ENCODE measurements at regions not wholly inside any gene's neighbourhood (a gene's known extent, or its start where the extent isn't known, plus 50 kb on each side); places are given as distances from the start of the nearest gene placed in this dataset.

DNA sequence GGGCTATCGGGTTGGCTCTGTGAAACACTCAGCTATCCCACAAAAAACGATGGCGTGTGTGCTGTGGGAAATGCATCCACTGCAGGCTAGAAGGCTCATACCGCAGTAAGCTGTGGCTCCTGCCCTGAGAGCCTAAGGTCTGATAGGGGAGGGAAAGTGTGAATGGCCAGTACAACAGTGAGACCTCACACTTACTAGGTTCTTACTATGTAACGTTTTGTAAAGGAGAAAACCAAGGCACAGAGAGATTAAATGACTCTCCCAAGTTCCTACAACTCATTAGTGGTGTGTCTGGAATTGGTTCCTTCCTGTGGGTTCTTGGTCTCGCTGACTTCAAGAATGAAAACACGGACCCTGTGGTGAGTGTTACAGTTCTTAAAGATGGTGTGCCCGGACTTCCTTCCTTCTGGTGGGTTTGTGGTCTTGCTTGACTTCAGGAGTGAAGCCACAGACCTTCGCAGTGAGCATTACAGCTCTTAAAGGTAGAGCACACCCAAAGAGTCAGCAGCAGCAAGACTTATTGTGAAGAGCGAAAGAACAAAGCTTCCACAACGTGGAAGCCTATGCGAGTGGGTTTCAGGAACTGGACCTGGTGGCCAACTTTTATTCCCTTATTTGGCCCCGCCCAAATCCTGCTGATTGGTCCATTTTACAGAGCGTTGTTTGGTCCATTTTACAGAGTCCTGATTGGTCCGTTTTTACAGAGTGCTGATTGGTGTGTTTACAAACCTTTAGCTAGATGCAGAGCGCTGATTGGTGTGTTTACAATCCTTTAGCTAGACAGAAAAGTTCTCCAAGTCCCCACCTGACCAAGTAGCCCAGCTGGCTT is 161.7 kb downstream of the POLR2M start:
- no peak overlapping the region for H3K18ac ChIP-seq (ENCODE audit: extremely low read depth, low read length)
- no peak overlapping the region for H3K27ac ChIP-seq (ENCODE audit: low read depth, low read length)
- H3K36me3 ChIP-seq (ENCODE audit: control insufficient read depth in 2 of 4, insufficient read depth in 4 of 4, low read length in 3 of 4), result no peaks in the 10 kb centered on the region
- POLR2A ChIA-PET (ENCODE audit: partially characterized antibody), result no interaction called here
- H3K9me3 ChIP-seq (ENCODE audit: insufficient read depth in 2 of 2, low read depth in 1 of 2, low read length in 1 of 2), result no peaks in the 10 kb centered on the region
- no peak overlapping the region for H2BK12ac ChIP-seq (ENCODE audit: low read depth, low read length)
- no peak overlapping the region for H3K9ac ChIP-seq (replicated peaks in 1 of 4; ENCODE audit: extremely low read depth in 1 of 4, low read depth in 3 of 4, low read length in 3 of 4)
- H2AFZ ChIP-seq (ENCODE audit: low read length), result no peak overlapping the region
- 94% methylated on average over 16 of the region's 16 CpGs; no CpG with 5 or more reads in 1 of the 2 experiments for WGBS, 2 experiments (ENCODE audit: extremely low coverage in 1 of 2, insufficient coverage in 1 of 2, insufficient read length in 1 of 2, insufficient replicate concordance in 2 of 2, low coverage in 1 of 2, low lambda C conversion rate in 2 of 2, missing lambda C conversion rate in 1 of 2)
- no peak overlapping the region for H4K5ac ChIP-seq (ENCODE audit: insufficient read length, low read depth, low read length)
- H3K56ac ChIP-seq (replicated peaks; ENCODE audit: insufficient read length, low read depth, low read length), result no peak overlapping the region
- no peak for FAIRE-seq
- H3K4me1 ChIP-seq (replicated peaks in 1 of 4; ENCODE audit: control insufficient read depth in 3 of 4, insufficient read depth in 4 of 4, low read length in 3 of 4), result no peaks in the 10 kb centered on the region
- no peak overlapping the region for H4K8ac ChIP-seq (ENCODE audit: extremely low read depth, insufficient read depth, low read length)
- no peaks in the 10 kb centered on the region for H3K79me1 ChIP-seq (ENCODE audit: low read depth, low read length)
- no peak overlapping the region for H2BK20ac ChIP-seq (ENCODE audit: low read length)
- no peak overlapping the region for H2BK120ac ChIP-seq (replicated peaks; ENCODE audit: low read depth, low read length)
- H3K4me3 ChIP-seq (ENCODE audit: extremely low read depth in 1 of 4, insufficient read depth in 2 of 4, low read depth in 3 of 4, low read length in 4 of 4), result no peak overlapping the region
- no peaks in the 10 kb centered on the region for H3K23me2 ChIP-seq (ENCODE audit: low read depth, low read length)
- no peak overlapping the region for H2AK5ac ChIP-seq (ENCODE audit: low read depth, low read length)
- no peak overlapping the region for H4K91ac ChIP-seq (replicated peaks; ENCODE audit: insufficient read length, low read length)
- no peak overlapping the region for H3K23ac ChIP-seq (ENCODE audit: insufficient read length)
- no peaks in the 10 kb centered on the region for H3K79me2 ChIP-seq (ENCODE audit: control insufficient read depth in 1 of 2, insufficient read depth in 2 of 2, low read length in 2 of 2)
- no peaks in the 10 kb centered on the region; a peak in 1 of 7 replicates for H3K27me3 ChIP-seq (replicated peaks in 1 of 4; ENCODE audit: control insufficient read depth in 3 of 4, extremely low read depth in 1 of 4, insufficient read depth in 3 of 4, low read length in 3 of 4)
- no peak overlapping the region for H3K4me2 ChIP-seq (ENCODE audit: insufficient read depth in 1 of 2, low read depth in 2 of 2, low read length in 2 of 2)
- no peak overlapping the region for H3K14ac ChIP-seq (ENCODE audit: insufficient read length)
- H3K4ac ChIP-seq (replicated peaks; ENCODE audit: insufficient read length, low read depth, low read length), result no peak overlapping the region
- H2BK15ac ChIP-seq (ENCODE audit: low read length), result no peak overlapping the region
- CTCF ChIA-PET (ENCODE audit: partially characterized antibody), result interaction anchor here (0.7 to 19.0 kb wide), 12 partner anchors 8 to 314 kb away, joined by 3 to 530 read pairs (median 4); partner anchors contain the start of gene ALDH1A2
- no peak for DNase-seq (ENCODE audit: low read depth in 1 of 2, low spot score in 2 of 2)
- no peak overlapping the region for H2BK5ac ChIP-seq (ENCODE audit: low read depth, low read length)
- no peaks in the 10 kb centered on the region for H4K20me1 ChIP-seq (replicated peaks in 1 of 2; ENCODE audit: control insufficient read depth in 1 of 2, insufficient read depth in 2 of 2, low read length in 2 of 2)
- TF ChIP-seq, protein P1, sequence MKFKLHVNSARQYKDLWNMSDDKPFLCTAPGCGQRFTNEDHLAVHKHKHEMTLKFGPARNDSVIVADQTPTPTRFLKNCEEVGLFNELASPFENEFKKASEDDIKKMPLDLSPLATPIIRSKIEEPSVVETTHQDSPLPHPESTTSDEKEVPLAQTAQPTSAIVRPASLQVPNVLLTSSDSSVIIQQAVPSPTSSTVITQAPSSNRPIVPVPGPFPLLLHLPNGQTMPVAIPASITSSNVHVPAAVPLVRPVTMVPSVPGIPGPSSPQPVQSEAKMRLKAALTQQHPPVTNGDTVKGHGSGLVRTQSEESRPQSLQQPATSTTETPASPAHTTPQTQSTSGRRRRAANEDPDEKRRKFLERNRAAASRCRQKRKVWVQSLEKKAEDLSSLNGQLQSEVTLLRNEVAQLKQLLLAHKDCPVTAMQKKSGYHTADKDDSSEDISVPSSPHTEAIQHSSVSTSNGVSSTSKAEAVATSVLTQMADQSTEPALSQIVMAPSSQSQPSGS (IDR thresholded peaks at IDR 0.05; ENCODE audit: low read length), result no peak
- TF ChIP-seq RAD21 (IDR thresholded peaks at IDR 0.05 in 1 of 2, conservative IDR thresholded peaks at IDR 0.05 in 1 of 2; ENCODE audit: low read depth in 2 of 2, low read length in 2 of 2) (no peak), BCL11A (IDR thresholded peaks at IDR 0.05; ENCODE audit: low read depth in 2 of 2, low read length in 2 of 2) (no peak), POU5F1 (IDR thresholded peaks at IDR 0.05; ENCODE audit: low read depth, low read length) (no peak), KDM5A (IDR thresholded peaks at IDR 0.05; ENCODE audit: low read length) (no peak), NANOG (IDR thresholded peaks at IDR 0.05; ENCODE audit: insufficient read depth, low read depth, low read length, poor library complexity, severe bottlenecking) (no peak), EZH2 (IDR thresholded peaks at IDR 0.05; ENCODE audit: low read depth, low read length, severe bottlenecking) (no peak), CHD2 (IDR thresholded peaks at IDR 0.05; ENCODE audit: low read length) (no peak), SP2 (IDR thresholded peaks at IDR 0.05; ENCODE audit: low read length) (no peak)
- TF ChIP-seq, protein P2, sequence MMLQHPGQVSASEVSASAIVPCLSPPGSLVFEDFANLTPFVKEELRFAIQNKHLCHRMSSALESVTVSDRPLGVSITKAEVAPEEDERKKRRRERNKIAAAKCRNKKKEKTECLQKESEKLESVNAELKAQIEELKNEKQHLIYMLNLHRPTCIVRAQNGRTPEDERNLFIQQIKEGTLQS (IDR thresholded peaks at IDR 0.05; ENCODE audit: insufficient read depth, low read depth, low read length), result no peak

Measured in H1 (cell line).